Lower leg skin (tissue), 4 donors: ENCODE measurements at regions not wholly inside any gene's neighbourhood (a gene's known extent, or its start where the extent isn't known, plus 50 kb on each side); places are given as distances from the start of the nearest gene placed in this dataset.

ENCODE experiments used
- DNase-seq, 2 donors: peaks; one replicate each; pipeline ENCODE4 v3.0.0-alpha.2; 2019; ENCODE audit warnings: low spot score in 2 of 2
- H3K4me3 ChIP-seq: fragments of 200-600 bp; sonication (generic); 2 replicates; pipeline ENCODE4 v1.5.1; 2017; ENCODE audit warnings: mild to moderate bottlenecking, low read depth; ENCODE audit not compliant: poor library complexity, severe bottlenecking
- CTCF ChIP-seq, 3 donors: fragments of 450-650 bp; IDR thresholded peaks; one replicate each; pipeline ENCODE4 v1.5.1; 2016; ENCODE audit warnings: antibody characterized with exemption in 3 of 3, mild to moderate bottlenecking in 3 of 3, moderate library complexity in 2 of 3
- POLR2A ChIP-seq, 2 donors: fragments of 450-650 bp; IDR thresholded peaks; one replicate each; pipeline ENCODE4 v1.6.1; 2016 to 2017; ENCODE audit warnings: antibody characterized with exemption in 2 of 2, mild to moderate bottlenecking in 1 of 2, moderate library complexity in 1 of 2
- WGBS, 2 donors: methylation state at CpG; one replicate each; pipeline ENCODE4 v1.1.5; 2018; 5-methylcytosine and 5-hydroxymethylcytosine counted together
- intact Hi-C: fragments of 100-400 bp; cut with DNase I; formaldehyde crosslinking; loops from one replicate; pipeline ENCODE4 v1.15.0; 2023; ENCODE audit warnings: low total_unique reads

GRCh38 chrY:15326673-15327072, 802.3 kb downstream of the NLGN4Y start:
- TF ChIP-seq CTCF (IDR thresholded peaks at IDR 0.05) (no peak), POLR2A (IDR thresholded peaks at IDR 0.05) (no peak)
- WGBS, 2 donors, result 25% methylated on average over 5 of the region's 5 CpGs; no CpG with 5 or more reads in 1 of the 2 donors
- intact Hi-C loops, result no loop called here

DNA sequence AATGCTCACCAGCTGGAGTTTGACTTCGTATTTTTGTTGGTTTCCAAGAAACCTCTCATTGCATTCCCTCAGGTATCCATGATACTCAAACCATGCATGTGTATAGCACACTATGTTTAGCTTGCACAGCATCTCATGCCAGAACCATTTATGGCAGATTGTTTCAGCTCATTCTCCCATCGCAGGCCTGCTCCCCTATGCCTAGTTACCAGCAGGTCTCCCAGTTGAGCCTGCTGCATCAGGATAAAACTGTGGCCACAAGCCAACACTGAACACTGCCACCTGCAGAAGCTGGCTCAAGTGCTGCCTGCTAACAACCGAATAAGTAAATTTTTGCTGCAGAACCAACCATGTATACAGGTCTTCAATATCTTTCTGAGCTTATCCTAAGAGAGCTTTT, 804.5 kb downstream of the NLGN4Y start:
- intact Hi-C loops, result no loop called here
- no peak for DNase-seq
- no peak for TF ChIP-seq POLR2A (IDR thresholded peaks at IDR 0.05)
- TF ChIP-seq CTCF (IDR thresholded peaks at IDR 0.05), result no peak
- WGBS, 2 donors, result 60% methylated on average over 3 of the region's 3 CpGs; no CpG with 5 or more reads in 1 of the 2 donors
- H3K4me3 ChIP-seq, result no peak overlapping the region

More at GRCh38 chrY:15326673-15327072, 802.3 kb downstream of the NLGN4Y start:
- no peak overlapping the region for H3K4me3 ChIP-seq
- DNase-seq, result no peak

DNA sequence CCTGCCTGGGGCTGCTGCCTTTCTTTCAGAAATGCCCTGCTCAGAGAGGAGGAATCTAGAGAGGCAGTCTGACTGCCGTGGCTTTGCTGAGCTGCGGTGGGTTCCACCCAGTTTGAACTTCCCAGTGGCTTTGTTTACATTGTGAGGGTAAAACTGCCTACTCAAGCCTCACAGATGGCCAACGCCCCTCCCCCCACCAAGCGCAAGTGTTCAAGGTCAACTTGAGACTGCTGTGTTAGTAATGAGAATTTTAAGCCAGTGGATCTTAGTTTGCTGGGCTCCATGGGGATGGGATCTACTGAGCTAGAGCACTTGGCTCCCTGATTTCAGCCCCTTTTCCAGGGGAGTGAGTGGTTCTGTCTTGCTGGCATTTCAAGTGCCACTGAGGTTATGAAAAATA, 819.2 kb downstream of the NLGN4Y start:
- intact Hi-C loops, result no loop called here
- TF ChIP-seq POLR2A (IDR thresholded peaks at IDR 0.05) (no peak), CTCF (IDR thresholded peaks at IDR 0.05) (no peak)
- no peak overlapping the region for H3K4me3 ChIP-seq
- 67% methylated on average over 4 of the region's 4 CpGs; no CpG with 5 or more reads in 1 of the 2 donors for WGBS, 2 donors
- no peak for DNase-seq

GRCh38 chrY:15345471-15346155, 821.3 kb downstream of the NLGN4Y start:
- H3K4me3 ChIP-seq, result no peak overlapping the region
- WGBS, 2 donors, result 25% methylated on average over 4 of the region's 4 CpGs; no CpG with 5 or more reads in 1 of the 2 donors
- DNase-seq, result no peak
- no peak for TF ChIP-seq POLR2A (IDR thresholded peaks at IDR 0.05)
- no peak for TF ChIP-seq CTCF (IDR thresholded peaks at IDR 0.05)
- intact Hi-C loops, result no loop called here

DNA sequence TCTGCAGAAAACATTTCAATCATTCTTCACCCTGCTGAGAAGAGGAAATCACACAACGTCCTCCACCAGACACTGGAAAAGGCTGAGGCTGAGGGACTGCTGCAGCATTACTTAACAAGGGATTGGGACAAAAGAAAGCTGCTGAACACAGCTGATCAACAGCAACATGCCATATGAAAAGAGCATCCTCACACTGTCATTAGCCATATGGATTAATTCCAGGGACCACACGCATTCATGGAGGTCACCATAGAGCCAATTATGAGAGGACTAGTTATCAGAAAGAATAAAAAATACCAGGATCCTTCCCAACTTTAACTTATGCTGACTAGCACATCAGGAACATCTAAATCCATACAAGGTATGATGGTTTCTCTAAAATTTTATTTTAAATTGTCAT, 825.0 kb downstream of the NLGN4Y start:
- no peak for TF ChIP-seq CTCF (IDR thresholded peaks at IDR 0.05)
- WGBS, 2 donors, result 55% methylated on average over 2 of the region's 2 CpGs; no CpG with 5 or more reads in 1 of the 2 donors
- intact Hi-C loops, result no loop called here
- no peak overlapping the region for H3K4me3 ChIP-seq
- DNase-seq, result no peak

DNA sequence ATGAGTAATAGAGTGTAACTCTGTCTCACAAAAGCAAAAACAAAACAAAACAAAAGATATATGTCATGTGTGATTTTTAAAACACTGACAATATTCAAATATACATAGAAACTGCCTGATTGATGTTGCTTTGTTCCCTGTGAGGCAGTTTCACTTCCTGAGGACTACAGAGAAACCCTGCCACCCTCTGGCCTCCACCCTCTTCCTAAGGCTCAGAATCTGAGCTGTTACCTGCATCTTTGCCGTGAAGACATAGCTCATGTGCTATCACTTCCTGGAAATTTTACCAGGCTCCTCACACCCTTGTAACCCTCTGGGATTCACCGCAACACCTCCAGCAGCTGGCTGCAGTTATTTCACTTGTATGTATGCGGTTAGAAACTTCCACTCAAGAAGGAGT, 831.0 kb downstream of the NLGN4Y start:
- WGBS, 2 donors, result 79% methylated on average over 3 of the region's 3 CpGs; no CpG with 5 or more reads in 1 of the 2 donors
- no peak for DNase-seq
- intact Hi-C loops, result no loop called here
- TF ChIP-seq CTCF (IDR thresholded peaks at IDR 0.05) (no peak), POLR2A (IDR thresholded peaks at IDR 0.05) (no peak)
- no peak overlapping the region for H3K4me3 ChIP-seq
